Neural progenitor cell (in vitro differentiated cells): ENCODE measurements at regions not wholly inside any gene's neighbourhood (a gene's known extent, or its start where the extent isn't known, plus 50 kb on each side); places are given as distances from the start of the nearest gene placed in this dataset.
"Not testable (repeated sequence)": the region's sequence is repeated elsewhere in the genome, so short reads cannot be mapped to it uniquely, and the experiment has no call there.

Experiments used
- DNase-seq: peaks from one replicate; pipeline ENCODE4 v3.0.0-alpha.2; 2016; ENCODE audit warnings: low spot score
- H2AFZ ChIP-seq: fragments of 200-600 bp; sonication (generic); replicated peaks from 2 replicates; pipeline ENCODE4 v1.6.1; 2016; ENCODE audit warnings: antibody characterized with exemption
- H3F3A ChIP-seq: fragments of 200-600 bp; sonication (generic); 2 replicates; pipeline ENCODE4 v1.6.1; 2016; ENCODE audit warnings: antibody characterized with exemption, low read depth
- H3K27ac ChIP-seq: fragments of 200-600 bp; sonication (generic); 2 replicates; pipeline ENCODE4 v1.5.1; 2016; ENCODE audit warnings: mild to moderate bottlenecking
- H3K27me3 ChIP-seq: fragments of 200-600 bp; sonication (generic); 2 replicates; pipeline ENCODE4 v1.6.1; 2016; ENCODE audit warnings: mild to moderate bottlenecking, moderate library complexity
- H3K36me3 ChIP-seq: fragments of 200-600 bp; sonication (generic); 2 replicates; pipeline ENCODE4 v1.5.1; 2016
- H3K4me1 ChIP-seq: fragments of 200-600 bp; sonication (generic); 2 replicates; pipeline ENCODE4 v1.6.1; 2016; ENCODE audit warnings: mixed run types
- H3K4me2 ChIP-seq: fragments of 200-600 bp; sonication (generic); 2 replicates; pipeline ENCODE4 v1.6.1; 2016
- H3K4me3 ChIP-seq: fragments of 200-600 bp; sonication (generic); 2 replicates; pipeline ENCODE4 v1.5.1; 2016
- H3K79me2 ChIP-seq: fragments of 200-600 bp; sonication (generic); 2 replicates; pipeline ENCODE4 v1.6.1; 2016; ENCODE audit warnings: low read depth
- H3K9ac ChIP-seq: fragments of 200-600 bp; sonication (generic); 2 replicates; pipeline ENCODE4 v1.6.1; 2016
- H3K9me3 ChIP-seq: fragments of 200-600 bp; sonication (generic); 2 replicates; pipeline ENCODE4 v1.5.1; 2016; ENCODE audit warnings: low read depth
- H4K20me1 ChIP-seq: fragments of 200-600 bp; sonication (generic); 2 replicates; pipeline ENCODE4 v1.6.1; 2016; ENCODE audit warnings: low read depth
- H3K27ac Mint-ChIP-seq: 3 replicates; pipeline ENCODE4 v1.8.0; 2021; ENCODE audit warnings: mixed read lengths
- H3K27me3 Mint-ChIP-seq: 2 replicates; pipeline ENCODE4 v1.8.0; 2022; ENCODE audit warnings: low read depth, mild to moderate bottlenecking, inconsistent platforms, moderate library complexity, mixed read lengths; ENCODE audit not compliant: insufficient read depth
- H3K36me3 Mint-ChIP-seq: 3 replicates; pipeline ENCODE4 v1.8.0; 2021; ENCODE audit warnings: mixed read lengths
- H3K4me1 Mint-ChIP-seq: 3 replicates; pipeline ENCODE4 v1.8.0; 2021; ENCODE audit warnings: mixed read lengths
- H3K4me3 Mint-ChIP-seq: 3 replicates; pipeline ENCODE4 v1.8.0; 2021; ENCODE audit warnings: mild to moderate bottlenecking, moderate library complexity, mixed read lengths
- H3K9me3 Mint-ChIP-seq: 3 replicates; pipeline ENCODE4 v1.8.0; 2020; ENCODE audit warnings: mixed read lengths
- EZH2 ChIP-seq: fragments of 200-600 bp; sonication (generic); IDR thresholded peaks from 2 replicates; pipeline ENCODE4 v1.6.1; 2017; ENCODE audit warnings: antibody characterized with exemption, mild to moderate bottlenecking, moderate library complexity
- EZH2phosphoT487 ChIP-seq: fragments of 200-600 bp; sonication (generic); IDR thresholded peaks from 2 replicates; pipeline ENCODE4 v1.6.1; 2017; ENCODE audit warnings: antibody characterized with exemption
- TF ChIP-seq, protein P1 (sequence below): fragments of 200-600 bp; sonication (generic); IDR thresholded peaks from 2 replicates; pipeline ENCODE4 v1.5.1; 2017; ENCODE audit warnings: antibody characterized with exemption, mild to moderate bottlenecking

DNA sequence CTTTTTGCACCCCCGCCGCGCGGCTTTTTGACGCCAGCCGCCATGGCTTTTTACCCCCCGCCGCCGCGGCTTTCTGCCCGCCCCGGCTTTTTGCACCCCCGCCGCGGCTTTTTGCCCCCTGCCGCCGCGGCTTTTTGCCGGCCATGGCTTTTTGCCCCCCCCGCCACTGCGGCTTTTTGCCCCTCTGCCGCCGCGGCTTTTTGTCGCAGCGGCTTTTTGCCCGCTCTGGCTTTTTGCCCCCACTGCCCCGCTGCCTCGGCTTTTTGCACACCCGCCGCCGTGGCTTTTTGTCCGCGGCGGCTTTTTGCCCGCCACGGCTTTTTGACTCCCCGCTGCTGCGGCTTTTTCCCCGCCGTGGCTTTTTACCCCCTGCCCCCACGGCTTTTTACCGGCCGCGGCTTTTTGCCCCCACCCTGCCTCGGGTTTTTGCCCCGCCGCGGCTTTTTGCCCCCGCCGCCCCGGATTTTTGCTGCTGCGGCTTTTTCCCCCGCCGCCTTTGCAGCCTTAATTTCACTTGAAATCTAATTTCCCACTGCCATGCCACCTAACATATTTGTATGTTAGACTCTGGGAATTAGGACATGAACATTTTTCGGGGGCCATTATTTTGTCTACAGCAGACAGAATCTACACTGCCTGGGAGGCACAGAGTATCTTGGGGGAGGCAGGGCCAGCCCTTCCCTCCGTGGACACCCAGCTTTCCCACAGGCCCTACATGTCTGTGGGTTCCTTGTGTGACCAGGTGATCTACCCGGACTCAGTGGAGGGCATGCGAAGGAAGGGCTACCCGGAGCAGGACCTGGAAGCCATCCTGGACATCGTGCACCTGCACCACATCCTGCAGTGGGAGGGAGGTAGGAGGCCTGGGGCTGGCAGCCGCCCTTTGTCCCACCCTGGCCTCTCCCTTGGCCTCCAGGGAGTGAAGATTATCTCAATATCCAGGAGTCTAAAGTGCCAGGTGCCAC, 3031.0 kb upstream of the TEKT4 start:
- Histone ChIP-seq H3K4me3 (no peak overlapping the region), H3K9ac (no peak overlapping the region), H2AFZ (no peak overlapping the region), H3K79me2 (no peaks in the 10 kb centered on the region), H4K20me1 (no peaks in the 10 kb centered on the region), H3K4me1 (no peaks in the 10 kb centered on the region), H3K27me3 (no peaks in the 10 kb centered on the region), H3K9me3 (no peaks in the 10 kb centered on the region), H3K4me2 (no peak overlapping the region), H3K36me3 (no peaks in the 10 kb centered on the region), H3F3A (no peaks in the 10 kb centered on the region), H3K27ac (no peak overlapping the region)
- no peak for DNase-seq
- no peaks in the 10 kb centered on the region for H3K36me3 Mint-ChIP-seq
- no peak for TF ChIP-seq EZH2phosphoT487
- TF ChIP-seq, protein P1, sequence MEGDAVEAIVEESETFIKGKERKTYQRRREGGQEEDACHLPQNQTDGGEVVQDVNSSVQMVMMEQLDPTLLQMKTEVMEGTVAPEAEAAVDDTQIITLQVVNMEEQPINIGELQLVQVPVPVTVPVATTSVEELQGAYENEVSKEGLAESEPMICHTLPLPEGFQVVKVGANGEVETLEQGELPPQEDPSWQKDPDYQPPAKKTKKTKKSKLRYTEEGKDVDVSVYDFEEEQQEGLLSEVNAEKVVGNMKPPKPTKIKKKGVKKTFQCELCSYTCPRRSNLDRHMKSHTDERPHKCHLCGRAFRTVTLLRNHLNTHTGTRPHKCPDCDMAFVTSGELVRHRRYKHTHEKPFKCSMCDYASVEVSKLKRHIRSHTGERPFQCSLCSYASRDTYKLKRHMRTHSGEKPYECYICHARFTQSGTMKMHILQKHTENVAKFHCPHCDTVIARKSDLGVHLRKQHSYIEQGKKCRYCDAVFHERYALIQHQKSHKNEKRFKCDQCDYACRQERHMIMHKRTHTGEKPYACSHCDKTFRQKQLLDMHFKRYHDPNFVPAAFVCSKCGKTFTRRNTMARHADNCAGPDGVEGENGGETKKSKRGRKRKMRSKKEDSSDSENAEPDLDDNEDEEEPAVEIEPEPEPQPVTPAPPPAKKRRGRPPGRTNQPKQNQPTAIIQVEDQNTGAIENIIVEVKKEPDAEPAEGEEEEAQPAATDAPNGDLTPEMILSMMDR, result no peak
- TF ChIP-seq EZH2, result no peak
- H3K4me3 Mint-ChIP-seq, result no peak overlapping the region
- H3K27ac Mint-ChIP-seq, result no peak overlapping the region
- H3K4me1 Mint-ChIP-seq, result no peaks in the 10 kb centered on the region
- H3K27me3 Mint-ChIP-seq, result peaks cover 7% of the 10 kb centered on the region
- peaks cover 18% of the 10 kb centered on the region for H3K9me3 Mint-ChIP-seq

DNA sequence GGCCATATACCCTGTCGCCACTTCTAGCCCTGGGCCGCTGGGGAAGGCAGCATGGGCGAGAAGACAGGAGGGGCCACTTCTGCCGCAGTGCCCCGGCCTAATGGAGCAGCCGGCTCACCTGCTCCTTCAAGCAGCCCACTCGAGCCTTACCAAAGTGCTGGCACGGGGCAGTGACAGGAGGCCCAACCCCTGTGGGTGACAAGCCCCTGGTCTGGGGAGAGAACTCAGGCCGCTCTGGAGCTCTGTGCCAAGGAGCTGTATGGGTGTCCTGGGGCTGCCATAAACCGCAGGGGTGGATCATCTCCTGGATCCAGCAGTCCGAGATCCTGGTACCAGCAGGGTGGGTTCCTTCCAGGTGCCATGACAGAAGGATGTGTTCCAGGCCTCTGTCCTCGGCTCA, 3029.0 kb upstream of the TEKT4 start:
- H3K4me1 ChIP-seq, H2AFZ ChIP-seq, H3K27ac ChIP-seq, H3K27me3 ChIP-seq, H3K27ac Mint-ChIP-seq, H3F3A ChIP-seq, H3K4me3 ChIP-seq, H3K79me2 ChIP-seq, H3K4me1 Mint-ChIP-seq, H4K20me1 ChIP-seq, H3K36me3 ChIP-seq, H3K9me3 ChIP-seq, H3K4me2 ChIP-seq, DNase-seq, H3K9ac ChIP-seq, H3K36me3 Mint-ChIP-seq, H3K4me3 Mint-ChIP-seq, H3K27me3 Mint-ChIP-seq: not testable (repeated sequence)
- H3K9me3 Mint-ChIP-seq, result peaks cover 28% of the 10 kb centered on the region

DNA sequence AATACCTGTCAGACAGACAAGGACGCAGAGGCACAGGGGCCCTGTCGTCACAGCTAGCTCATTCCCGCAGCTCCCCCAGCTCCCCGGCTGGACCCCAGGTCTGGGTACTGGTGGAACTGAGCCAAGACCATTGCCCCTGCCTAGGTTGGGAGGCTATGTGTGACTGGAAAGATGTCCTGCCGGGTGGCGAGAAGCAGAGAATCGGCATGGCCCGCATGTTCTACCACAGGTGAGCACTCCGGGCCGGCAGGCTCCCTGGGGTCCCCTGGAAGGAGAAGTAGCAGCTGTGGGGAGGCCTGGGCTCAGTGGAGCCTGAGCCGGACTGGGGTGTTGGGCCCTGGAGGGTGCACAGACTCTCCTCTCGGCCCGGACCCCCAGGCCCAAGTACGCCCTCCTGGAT, 3028.3 kb upstream of the TEKT4 start:
- not testable (repeated sequence) for H3K4me3 Mint-ChIP-seq, H3K4me1 ChIP-seq, H3K27me3 ChIP-seq, H3K36me3 Mint-ChIP-seq, H2AFZ ChIP-seq, H3K27me3 Mint-ChIP-seq, H3K27ac Mint-ChIP-seq, H3K36me3 ChIP-seq, H3K79me2 ChIP-seq, H3K4me2 ChIP-seq, H3K9me3 ChIP-seq, H3F3A ChIP-seq, H3K27ac ChIP-seq, H3K4me3 ChIP-seq, H3K9ac ChIP-seq, H4K20me1 ChIP-seq, H3K4me1 Mint-ChIP-seq, DNase-seq
- H3K9me3 Mint-ChIP-seq, result peaks cover 30% of the 10 kb centered on the region

DNA sequence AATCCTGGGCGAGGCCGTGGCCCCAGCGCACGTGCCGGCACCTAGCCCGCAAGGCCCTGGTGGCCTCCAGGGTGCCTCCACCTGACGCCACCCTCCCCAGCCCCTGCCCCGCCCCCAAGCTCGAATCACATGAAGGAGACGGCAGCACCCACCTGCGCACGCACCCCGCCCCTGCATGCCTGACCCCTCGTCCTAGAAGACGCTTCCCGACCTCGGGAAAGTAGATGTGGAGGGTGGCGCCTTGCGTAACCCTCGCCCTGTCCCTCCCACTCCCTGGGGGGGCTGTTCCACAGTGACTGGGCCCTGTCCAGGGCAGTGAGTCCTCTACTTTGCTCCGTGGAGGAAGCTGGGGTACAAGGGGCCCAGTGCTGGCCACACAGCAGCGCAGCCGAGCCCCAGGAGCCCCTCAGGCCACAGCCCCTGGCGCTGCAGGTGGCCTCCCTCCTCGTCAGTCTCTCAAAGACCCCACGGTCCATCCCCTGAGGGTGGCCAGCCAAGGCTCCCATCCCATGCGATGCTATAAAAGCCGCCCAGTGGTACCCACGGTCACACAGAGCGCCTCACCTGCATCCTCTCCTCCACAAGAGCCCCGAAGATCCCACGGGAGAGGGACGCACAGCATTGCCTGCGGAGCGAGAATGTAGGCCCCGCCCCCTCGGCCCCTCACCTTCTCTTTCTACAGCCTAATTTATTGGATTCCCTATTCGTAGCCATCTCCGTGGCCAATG, 3027.3 kb upstream of the TEKT4 start:
- not testable (repeated sequence) for H3K79me2 ChIP-seq, H3K27me3 Mint-ChIP-seq, H3K36me3 ChIP-seq, H3K36me3 Mint-ChIP-seq, H3K4me3 ChIP-seq, H2AFZ ChIP-seq, H3K9ac ChIP-seq, H3K27me3 ChIP-seq, H3K9me3 ChIP-seq, H3K27ac Mint-ChIP-seq, DNase-seq, H4K20me1 ChIP-seq, H3K27ac ChIP-seq, H3K4me2 ChIP-seq, H3K4me1 ChIP-seq, H3F3A ChIP-seq, H3K4me3 Mint-ChIP-seq, H3K4me1 Mint-ChIP-seq
- H3K9me3 Mint-ChIP-seq, result peaks cover 30% of the 10 kb centered on the region

DNA sequence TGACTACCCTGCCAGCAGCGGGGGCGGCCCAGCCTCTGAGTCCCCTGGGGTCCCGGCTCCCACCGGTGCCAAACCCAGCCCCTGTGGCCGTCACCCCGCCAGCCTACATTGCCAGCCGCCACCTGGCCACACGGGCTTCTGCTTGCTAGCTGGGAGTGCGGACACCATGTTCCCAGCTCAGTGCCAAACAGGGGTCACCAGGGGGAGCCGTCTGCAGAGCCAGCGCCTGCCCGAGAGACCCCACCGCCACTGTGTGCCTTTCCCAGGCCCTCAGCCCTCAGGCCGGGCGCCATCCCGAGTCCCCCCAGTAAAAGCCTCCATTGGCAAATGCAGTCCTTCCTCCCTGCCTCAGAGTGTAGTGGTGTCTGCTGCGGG, 3026.8 kb upstream of the TEKT4 start:
- H3K27ac ChIP-seq, H3K27me3 ChIP-seq, H3K4me3 Mint-ChIP-seq, H2AFZ ChIP-seq, H3K4me1 ChIP-seq, H3K9me3 ChIP-seq, H3K36me3 Mint-ChIP-seq, H3K9ac ChIP-seq, H3K27ac Mint-ChIP-seq, H3K79me2 ChIP-seq, H3K4me2 ChIP-seq, H3K4me3 ChIP-seq, H4K20me1 ChIP-seq, H3K36me3 ChIP-seq, H3K4me1 Mint-ChIP-seq, DNase-seq, H3K27me3 Mint-ChIP-seq, H3F3A ChIP-seq: not testable (repeated sequence)
- H3K9me3 Mint-ChIP-seq, result peaks cover 34% of the 10 kb centered on the region

DNA sequence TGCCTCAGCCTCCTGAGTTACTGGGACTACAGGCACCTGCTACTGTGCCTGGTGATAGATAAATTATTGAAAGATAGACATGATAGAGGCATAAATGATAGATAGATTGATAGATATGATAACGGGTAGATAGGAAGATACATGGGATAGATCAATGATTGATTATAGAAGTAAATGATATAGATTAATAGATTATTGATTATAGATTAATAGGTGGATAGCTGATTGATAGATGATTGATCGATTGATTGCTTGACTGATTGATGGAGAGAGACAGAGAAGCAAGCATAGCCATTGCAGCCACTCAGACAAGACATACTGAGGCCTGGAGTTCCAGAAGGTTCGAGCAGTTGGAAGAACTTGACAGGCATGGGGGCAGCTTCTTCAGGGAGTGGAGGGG, 3024.8 kb upstream of the TEKT4 start:
- not testable (repeated sequence) for H3K4me1 ChIP-seq, H3K4me3 Mint-ChIP-seq, H3K36me3 Mint-ChIP-seq, H3K27ac Mint-ChIP-seq, H3K27ac ChIP-seq, H3K9me3 ChIP-seq, H3K27me3 ChIP-seq, H3K4me2 ChIP-seq, H3K36me3 ChIP-seq, H2AFZ ChIP-seq, H3K4me3 ChIP-seq, H3K9ac ChIP-seq, H3K79me2 ChIP-seq, DNase-seq, H3K4me1 Mint-ChIP-seq, H3F3A ChIP-seq, H3K27me3 Mint-ChIP-seq, H4K20me1 ChIP-seq
- peaks cover 40% of the 10 kb centered on the region for H3K9me3 Mint-ChIP-seq

DNA sequence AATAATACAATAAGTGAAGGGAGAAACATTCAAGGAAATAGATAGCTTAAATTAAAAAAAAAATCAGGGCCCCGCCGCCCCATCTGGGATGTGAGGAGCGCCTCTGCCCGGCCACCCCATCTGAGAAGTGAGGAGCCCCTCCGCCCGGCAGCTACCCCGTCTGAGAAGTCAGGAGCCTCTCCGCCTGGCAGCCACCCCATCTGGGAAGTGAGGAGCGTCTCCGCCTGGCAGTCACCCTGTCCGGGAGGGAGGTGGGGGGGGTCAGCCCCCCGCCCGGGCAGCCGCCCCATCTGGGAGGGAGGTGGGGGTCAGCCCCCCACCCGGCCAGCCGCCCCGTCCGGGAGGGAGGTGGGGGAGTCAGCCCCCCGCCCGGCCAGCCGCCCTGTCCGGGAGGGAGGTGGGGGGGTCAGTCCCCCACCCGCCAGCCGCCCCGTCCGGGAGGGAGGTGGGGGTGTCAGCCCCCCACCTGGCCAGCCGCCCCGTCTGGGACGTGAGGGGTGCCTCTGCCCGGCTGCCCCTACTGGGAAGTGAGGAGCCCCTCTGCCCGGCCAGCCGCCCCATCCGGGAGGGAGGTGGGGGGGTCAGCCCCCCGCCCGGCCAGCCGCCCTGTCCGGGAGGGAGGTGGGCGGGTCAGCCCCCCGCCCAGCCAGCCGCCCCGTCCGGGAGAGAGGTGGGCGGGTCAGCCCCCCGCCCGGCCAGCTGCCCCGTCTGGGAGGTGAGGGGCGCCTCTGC, 3019.4 kb upstream of the TEKT4 start:
- not testable (repeated sequence) for H4K20me1 ChIP-seq, H3K4me3 Mint-ChIP-seq, H3K36me3 Mint-ChIP-seq, DNase-seq, H3K27me3 Mint-ChIP-seq, H3K4me2 ChIP-seq, H3K9ac ChIP-seq, H2AFZ ChIP-seq, H3K4me1 Mint-ChIP-seq, H3K79me2 ChIP-seq, H3F3A ChIP-seq, H3K36me3 ChIP-seq, H3K27ac ChIP-seq, H3K4me1 ChIP-seq, H3K27ac Mint-ChIP-seq, H3K4me3 ChIP-seq, H3K9me3 ChIP-seq, H3K27me3 ChIP-seq
- H3K9me3 Mint-ChIP-seq, result peaks cover 27% of the 10 kb centered on the region
